ENCODE measurements at regions not wholly inside any gene's neighbourhood (a gene's known extent, or its start where the extent isn't known, plus 50 kb on each side); places are given as distances from the start of the nearest gene placed in this dataset.

DNA sequence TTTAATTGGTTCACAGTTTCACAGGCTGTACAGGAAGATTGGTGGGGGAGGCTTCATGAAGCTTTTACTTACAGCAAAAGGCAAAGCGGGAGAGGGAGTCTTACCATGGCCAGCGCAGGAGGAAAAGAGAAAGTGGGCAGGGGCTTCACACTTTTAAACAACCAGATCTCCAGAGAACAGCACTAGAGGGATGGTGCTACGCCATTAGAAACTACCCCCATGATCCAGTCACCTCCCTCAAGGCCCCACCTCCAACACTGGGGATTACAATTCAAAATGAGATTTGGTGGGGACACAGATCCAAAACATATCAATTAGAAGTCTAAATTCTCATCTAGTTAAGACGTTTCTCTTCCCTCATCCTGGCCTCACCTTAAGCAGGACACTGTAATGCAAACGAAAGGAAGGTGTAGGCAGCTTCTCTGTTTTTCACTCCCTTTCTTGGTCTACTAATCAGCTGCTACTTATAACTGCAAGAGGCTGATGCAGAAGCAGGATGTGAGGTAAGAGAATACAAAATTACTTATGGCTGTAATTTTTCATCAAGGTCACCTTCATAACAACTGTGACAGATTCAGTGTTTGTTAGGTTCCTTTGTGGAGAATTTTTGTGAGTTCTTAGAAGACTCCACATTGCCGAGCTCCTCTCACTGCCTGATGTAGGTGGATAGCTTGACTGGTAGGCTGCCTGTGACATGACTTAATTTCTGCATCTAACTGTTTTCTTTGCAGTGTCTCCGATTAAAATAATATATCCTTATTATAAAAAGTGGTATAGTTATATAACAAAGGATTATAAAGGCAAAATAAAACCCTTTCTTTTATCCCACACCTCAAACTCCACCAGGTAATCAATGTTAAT, 255.1 kb downstream of the IL15 start:
- Histone ChIP-seq H3K4me1 (no peaks in the 10 kb centered on the region), H3K36me3 (no peaks in the 10 kb centered on the region), H3K9me3 (no peaks in the 10 kb centered on the region), H3K4me3 (no peak overlapping the region), H3K27me3 (no peaks in the 10 kb centered on the region), H3K27ac (no peak overlapping the region)
- WGBS, 2 donors, result 85 to 89% methylated on average over 7 of the region's 7 CpGs
- no peak for DNase-seq (ENCODE audit: low spot score in 2 of 2)
- TF ChIP-seq POLR2A (IDR thresholded peaks at IDR 0.05), result no peak
- no peak for TF ChIP-seq EP300 (IDR thresholded peaks at IDR 0.05)
- TF ChIP-seq, protein P1, sequence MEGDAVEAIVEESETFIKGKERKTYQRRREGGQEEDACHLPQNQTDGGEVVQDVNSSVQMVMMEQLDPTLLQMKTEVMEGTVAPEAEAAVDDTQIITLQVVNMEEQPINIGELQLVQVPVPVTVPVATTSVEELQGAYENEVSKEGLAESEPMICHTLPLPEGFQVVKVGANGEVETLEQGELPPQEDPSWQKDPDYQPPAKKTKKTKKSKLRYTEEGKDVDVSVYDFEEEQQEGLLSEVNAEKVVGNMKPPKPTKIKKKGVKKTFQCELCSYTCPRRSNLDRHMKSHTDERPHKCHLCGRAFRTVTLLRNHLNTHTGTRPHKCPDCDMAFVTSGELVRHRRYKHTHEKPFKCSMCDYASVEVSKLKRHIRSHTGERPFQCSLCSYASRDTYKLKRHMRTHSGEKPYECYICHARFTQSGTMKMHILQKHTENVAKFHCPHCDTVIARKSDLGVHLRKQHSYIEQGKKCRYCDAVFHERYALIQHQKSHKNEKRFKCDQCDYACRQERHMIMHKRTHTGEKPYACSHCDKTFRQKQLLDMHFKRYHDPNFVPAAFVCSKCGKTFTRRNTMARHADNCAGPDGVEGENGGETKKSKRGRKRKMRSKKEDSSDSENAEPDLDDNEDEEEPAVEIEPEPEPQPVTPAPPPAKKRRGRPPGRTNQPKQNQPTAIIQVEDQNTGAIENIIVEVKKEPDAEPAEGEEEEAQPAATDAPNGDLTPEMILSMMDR (IDR thresholded peaks at IDR 0.05), result no peak

DNA sequence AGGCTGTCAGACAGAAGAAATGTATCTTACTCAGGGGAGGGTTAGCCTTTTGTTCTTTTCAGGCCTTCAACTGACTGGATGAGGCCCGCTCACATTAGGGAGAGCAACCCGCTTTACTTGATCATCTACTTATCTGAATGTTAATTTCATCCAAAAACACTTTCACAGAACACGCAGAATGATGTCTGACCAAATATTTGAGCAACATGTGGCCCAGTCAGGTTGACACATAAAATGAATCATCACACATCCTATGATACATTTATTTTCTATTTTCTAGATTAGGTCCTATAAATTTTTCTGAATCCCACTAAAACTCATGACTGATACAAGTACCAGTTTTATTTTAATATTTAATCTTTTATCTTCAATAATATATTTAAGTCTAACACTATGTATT, 260.3 kb downstream of the IL15 start:
- Histone ChIP-seq H3K9me3 (no peaks in the 10 kb centered on the region), H3K4me1 (no peaks in the 10 kb centered on the region), H3K36me3 (no peaks in the 10 kb centered on the region), H3K27me3 (no peaks in the 10 kb centered on the region), H3K4me3 (no peak overlapping the region), H3K27ac (no peak overlapping the region)
- WGBS, 2 donors, result 96 to 99% methylated on average over 3 of the region's 3 CpGs
- no peak for TF ChIP-seq EP300 (IDR thresholded peaks at IDR 0.05)
- TF ChIP-seq, protein P1 (IDR thresholded peaks at IDR 0.05), result no peak
- TF ChIP-seq POLR2A (IDR thresholded peaks at IDR 0.05), result no peak
- no peak for DNase-seq (ENCODE audit: low spot score in 2 of 2)

DNA sequence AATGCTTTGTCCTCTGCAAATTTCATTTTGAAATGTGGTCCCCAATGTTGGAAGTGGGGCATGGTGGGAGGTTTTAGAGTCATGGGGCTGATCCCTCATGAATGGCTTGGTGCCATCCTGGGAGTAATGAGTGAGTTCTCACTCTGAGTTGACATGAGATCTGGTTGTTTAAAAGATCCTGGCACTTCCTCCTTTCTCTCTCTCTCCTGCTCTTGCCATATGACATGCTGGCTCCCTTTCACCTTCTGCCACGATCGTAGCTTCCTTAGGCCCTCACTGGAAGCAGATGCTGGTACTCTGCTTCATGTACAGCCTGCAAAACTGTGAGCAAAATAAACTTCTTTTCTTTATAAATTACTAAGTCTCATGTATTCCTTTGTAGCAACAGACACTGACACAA, 262.0 kb downstream of the IL15 start:
- Histone ChIP-seq H3K27ac (no peak overlapping the region), H3K9me3 (no peaks in the 10 kb centered on the region), H3K4me1 (no peaks in the 10 kb centered on the region), H3K36me3 (no peaks in the 10 kb centered on the region), H3K4me3 (no peak overlapping the region), H3K27me3 (no peaks in the 10 kb centered on the region)
- DNase-seq (ENCODE audit: low spot score in 2 of 2), result no peak
- 51 to 55% methylated on average over 2 of the region's 2 CpGs for WGBS, 2 donors
- no peak for TF ChIP-seq POLR2A (IDR thresholded peaks at IDR 0.05)
- TF ChIP-seq, protein P1 (IDR thresholded peaks at IDR 0.05), result no peak
- no peak for TF ChIP-seq EP300 (IDR thresholded peaks at IDR 0.05)

- Histone ChIP-seq H3K9me3 (no peaks in the 10 kb centered on the region), H3K27ac (no peak overlapping the region), H3K27me3 (no peaks in the 10 kb centered on the region), H3K4me3 (no peak overlapping the region), H3K36me3 (no peaks in the 10 kb centered on the region), H3K4me1 (no peaks in the 10 kb centered on the region)
- no peak for DNase-seq (ENCODE audit: low spot score in 2 of 2)
- TF ChIP-seq, protein P1 (IDR thresholded peaks at IDR 0.05), result no peak
- no peak for TF ChIP-seq POLR2A (IDR thresholded peaks at IDR 0.05)
- 61 to 77% methylated on average over 1 of the region's 1 CpG for WGBS, 2 donors
Observed at GRCh38 chr4:141899103-141899502, 262.7 kb downstream of the IL15 start.

- H3K4me1 ChIP-seq, result no peaks in the 10 kb centered on the region
- no peak overlapping the region for H3K27ac ChIP-seq
- DNase-seq (ENCODE audit: low spot score in 2 of 2), result no peak
- no peaks in the 10 kb centered on the region for H3K9me3 ChIP-seq
- no peaks in the 10 kb centered on the region for H3K27me3 ChIP-seq
- H3K36me3 ChIP-seq, result no peaks in the 10 kb centered on the region
- H3K4me3 ChIP-seq, result no peak overlapping the region
- no peak for TF ChIP-seq POLR2A (IDR thresholded peaks at IDR 0.05)
- no peak for TF ChIP-seq EP300 (IDR thresholded peaks at IDR 0.05)
- TF ChIP-seq, protein P1 (IDR thresholded peaks at IDR 0.05), result no peak
Observed at GRCh38 chr4:141899541-141899940, 263.2 kb downstream of the IL15 start.
